ENCODE measurements at regions not wholly inside any gene's neighbourhood (a gene's known extent, or its start where the extent isn't known, plus 50 kb on each side); places are given as distances from the start of the nearest gene placed in this dataset.

GRCh38 chr9:16282718-16283117 is 587.8 kb downstream of the BNC2 start:
- ChIA-PET POLR2A (no interaction called here), CTCF (ENCODE audit: unreplicated experiment) (no interaction called here)
- no peaks in the 10 kb centered on the region for H3K36me3 ChIP-seq (ENCODE audit: insufficient read depth, low read length)
- no peak overlapping the region for H2AFZ ChIP-seq (ENCODE audit: low read length)
- no peak overlapping the region for H3K4me2 ChIP-seq (ENCODE audit: low read length)
- no peaks in the 10 kb centered on the region for H3K4me1 ChIP-seq (ENCODE audit: insufficient read depth, low read length, poor library complexity, severe bottlenecking)
- BruUV-seq (replicated peaks): no TSS peak
- no peaks in the 10 kb centered on the region for H4K20me1 ChIP-seq (ENCODE audit: insufficient read depth, low read length)
- intact Hi-C loops (cut with micrococcal nuclease; ENCODE audit: unreplicated experiment): no loop called here
- DNase-seq (ENCODE audit: low spot score): no peak
- H3K9me2 ChIP-seq (ENCODE audit: insufficient read depth, low read length): no peaks in the 10 kb centered on the region
- no peaks in the 10 kb centered on the region for H3K79me2 ChIP-seq (ENCODE audit: insufficient read depth, low read depth, low read length)
- no peak for TF ChIP-seq EZH2phosphoT487 (IDR thresholded peaks at IDR 0.05; ENCODE audit: borderline replicate concordance, low read depth, low read length)
- no peak for TF ChIP-seq CTCF (conservative IDR thresholded peaks at IDR 0.05; ENCODE audit: low read length)
- no peak overlapping the region for H3K4me3 ChIP-seq (ENCODE audit: low read depth, low read length, poor library complexity, severe bottlenecking)
- no peak overlapping the region for H3K27ac ChIP-seq (ENCODE audit: low read depth, low read length, poor library complexity, severe bottlenecking)
- H3K9me3 ChIP-seq (ENCODE audit: low read length): no peaks in the 10 kb centered on the region

DNA sequence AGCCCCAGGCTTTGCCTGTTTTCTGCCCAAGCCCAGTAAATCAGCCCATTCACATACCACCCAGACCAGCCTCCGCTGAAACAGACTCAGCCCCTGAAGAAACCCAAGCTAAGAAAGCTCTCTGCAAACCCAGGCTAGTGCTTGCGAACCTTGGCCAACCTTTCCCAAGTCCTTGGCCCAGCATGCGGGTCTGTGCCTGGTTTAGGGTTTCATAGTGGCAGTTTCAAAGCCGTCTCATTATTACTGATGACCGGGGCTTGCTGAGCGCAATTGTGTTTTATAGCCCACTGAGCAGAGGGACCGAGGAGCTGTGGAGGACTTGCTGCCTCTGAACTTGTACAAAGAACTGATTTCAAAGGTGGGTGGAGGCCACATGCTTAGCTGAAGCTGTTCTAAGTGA is 584.3 kb downstream of the BNC2 start:
- no peak for DNase-seq (ENCODE audit: low spot score)
- no peaks in the 10 kb centered on the region for H3K9me3 ChIP-seq (ENCODE audit: low read length)
- H4K20me1 ChIP-seq (ENCODE audit: insufficient read depth, low read length): no peaks in the 10 kb centered on the region
- ChIA-PET CTCF (ENCODE audit: unreplicated experiment) (no interaction called here), POLR2A (no interaction called here)
- no peak overlapping the region for H3K4me3 ChIP-seq (ENCODE audit: low read depth, low read length, poor library complexity, severe bottlenecking)
- H3K27ac ChIP-seq (ENCODE audit: low read depth, low read length, poor library complexity, severe bottlenecking): no peak overlapping the region
- no TSS peak for BruUV-seq (replicated peaks)
- H3K79me2 ChIP-seq (ENCODE audit: insufficient read depth, low read depth, low read length): no peaks in the 10 kb centered on the region
- no peaks in the 10 kb centered on the region for H3K36me3 ChIP-seq (ENCODE audit: insufficient read depth, low read length)
- no peak overlapping the region for H2AFZ ChIP-seq (ENCODE audit: low read length)
- TF ChIP-seq EZH2phosphoT487 (IDR thresholded peaks at IDR 0.05; ENCODE audit: borderline replicate concordance, low read depth, low read length): no peak
- TF ChIP-seq CTCF (conservative IDR thresholded peaks at IDR 0.05; ENCODE audit: low read length): no peak
- no peaks in the 10 kb centered on the region for H3K9me2 ChIP-seq (ENCODE audit: insufficient read depth, low read length)
- intact Hi-C loops (cut with micrococcal nuclease; ENCODE audit: unreplicated experiment): no loop called here
- H3K4me1 ChIP-seq (ENCODE audit: insufficient read depth, low read length, poor library complexity, severe bottlenecking): no peaks in the 10 kb centered on the region
- H3K4me2 ChIP-seq (ENCODE audit: low read length): no peak overlapping the region

GRCh38 chr9:16289639-16290038 is 580.8 kb downstream of the BNC2 start:
- Histone ChIP-seq H3K4me2 (ENCODE audit: low read length) (no peak overlapping the region), H3K4me1 (ENCODE audit: insufficient read depth, low read length, poor library complexity, severe bottlenecking) (no peaks in the 10 kb centered on the region), H3K9me2 (ENCODE audit: insufficient read depth, low read length) (no peaks in the 10 kb centered on the region), H2AFZ (ENCODE audit: low read length) (no peak overlapping the region), H3K79me2 (ENCODE audit: insufficient read depth, low read depth, low read length) (no peaks in the 10 kb centered on the region), H3K27ac (ENCODE audit: low read depth, low read length, poor library complexity, severe bottlenecking) (no peak overlapping the region), H3K9me3 (ENCODE audit: low read length) (no peaks in the 10 kb centered on the region), H3K4me3 (ENCODE audit: low read depth, low read length, poor library complexity, severe bottlenecking) (no peak overlapping the region), H4K20me1 (ENCODE audit: insufficient read depth, low read length) (no peaks in the 10 kb centered on the region), H3K36me3 (ENCODE audit: insufficient read depth, low read length) (no peaks in the 10 kb centered on the region)
- DNase-seq (ENCODE audit: low spot score): no peak
- ChIA-PET POLR2A (interaction anchor here (0.5 kb wide), 1 partner anchor 102 kb away, joined by 3 read pairs; no protein-coding TSS in a partner anchor), CTCF (ENCODE audit: unreplicated experiment) (no interaction called here)
- BruUV-seq (replicated peaks): no TSS peak
- intact Hi-C loops (cut with micrococcal nuclease; ENCODE audit: unreplicated experiment): no loop called here
- TF ChIP-seq CTCF (conservative IDR thresholded peaks at IDR 0.05; ENCODE audit: low read length) (no peak), EZH2phosphoT487 (IDR thresholded peaks at IDR 0.05; ENCODE audit: borderline replicate concordance, low read depth, low read length) (no peak)
